Activated gamma-delta T cell (primary cell): ENCODE measurements at regions not wholly inside any gene's neighbourhood (a gene's known extent, or its start where the extent isn't known, plus 50 kb on each side); places are given as distances from the start of the nearest gene placed in this dataset.
"Not testable (repeated sequence)": the region's sequence is repeated elsewhere in the genome, so short reads cannot be mapped to it uniquely, and the experiment has no call there.

Experiments
- DNase-seq: peaks from one replicate; lab custom pipeline; 2025; lab: John Stamatoyannopoulos, UW

GRCh38 chr5:16987776-16988175 is 51.7 kb upstream of the MYO10 start:
- DNase-seq, result no peak

DNA sequence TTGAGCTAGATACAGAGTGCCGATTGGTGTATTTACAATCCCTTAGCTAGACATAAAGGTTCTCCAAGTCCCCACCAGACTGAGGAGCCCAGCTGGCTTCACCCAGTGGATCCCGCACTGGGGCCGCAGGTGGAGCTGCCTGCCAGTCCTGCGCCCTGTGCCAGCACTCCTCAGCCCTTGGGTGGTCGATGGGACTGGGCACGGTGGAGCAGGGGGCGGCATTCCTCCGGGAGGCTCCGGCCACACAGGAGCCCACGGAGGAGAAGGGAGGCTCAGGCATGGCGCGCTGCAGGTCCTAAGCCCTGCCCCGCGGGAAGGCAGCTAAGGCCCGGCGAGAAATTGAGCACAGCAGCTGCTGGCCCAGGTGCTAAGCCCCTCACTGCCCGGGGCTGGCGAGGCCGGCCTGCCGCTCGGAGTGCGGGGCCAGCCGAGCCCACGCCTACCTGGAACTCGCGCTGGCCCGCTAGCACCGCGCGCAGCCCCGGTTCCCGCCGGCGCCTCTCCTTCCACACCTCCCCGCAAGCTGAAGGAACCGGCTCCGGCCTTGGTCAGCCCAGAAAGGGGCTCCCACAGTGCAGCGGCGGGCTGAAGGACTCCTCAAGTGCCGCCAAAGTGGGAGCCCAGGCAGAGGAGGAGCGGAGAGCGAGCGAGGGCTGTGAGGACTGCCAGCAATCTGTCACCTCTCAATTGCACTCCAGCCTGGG is 54.9 kb upstream of the MYO10 start:
- not testable (repeated sequence) for DNase-seq

DNA sequence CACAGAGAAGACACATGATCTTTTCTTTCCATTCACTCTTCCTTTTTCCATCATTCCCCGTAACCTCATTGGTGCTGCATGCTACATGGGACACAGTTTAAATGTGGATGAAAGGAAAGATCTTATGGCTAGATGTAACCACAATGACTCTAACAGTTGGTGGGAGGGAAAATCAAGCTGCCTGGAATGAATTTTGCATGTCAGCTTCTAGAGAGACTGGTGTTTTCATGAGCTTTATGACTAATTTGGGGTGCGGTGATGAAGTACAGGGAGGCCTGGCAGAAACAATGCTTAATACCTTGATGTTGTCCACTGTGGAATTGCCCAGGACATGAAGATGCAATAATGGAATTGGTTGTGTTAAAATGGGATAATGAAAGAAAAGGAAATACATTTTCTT is 55.9 kb upstream of the MYO10 start:
- DNase-seq, result no peak

DNA sequence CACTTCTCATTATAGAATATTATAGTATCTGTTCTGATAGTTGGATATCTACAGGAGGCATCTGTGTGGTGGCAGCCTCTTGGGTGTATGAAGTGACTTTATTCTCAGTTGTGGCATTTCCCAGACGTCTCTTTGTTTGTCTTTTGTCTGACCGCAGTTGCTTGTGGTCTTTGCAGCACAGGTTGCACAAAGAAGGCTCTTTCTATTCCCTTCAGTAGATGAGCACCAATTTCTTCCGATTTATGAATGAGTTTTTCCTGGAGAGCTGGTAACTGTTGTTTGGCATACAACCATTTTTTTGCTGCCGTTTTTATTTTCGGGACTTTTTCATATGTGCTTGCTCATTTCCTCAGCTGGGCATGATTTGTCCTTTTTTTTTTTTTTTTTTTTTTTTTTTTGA is 56.4 kb upstream of the MYO10 start:
- DNase-seq, result no peak

DNA sequence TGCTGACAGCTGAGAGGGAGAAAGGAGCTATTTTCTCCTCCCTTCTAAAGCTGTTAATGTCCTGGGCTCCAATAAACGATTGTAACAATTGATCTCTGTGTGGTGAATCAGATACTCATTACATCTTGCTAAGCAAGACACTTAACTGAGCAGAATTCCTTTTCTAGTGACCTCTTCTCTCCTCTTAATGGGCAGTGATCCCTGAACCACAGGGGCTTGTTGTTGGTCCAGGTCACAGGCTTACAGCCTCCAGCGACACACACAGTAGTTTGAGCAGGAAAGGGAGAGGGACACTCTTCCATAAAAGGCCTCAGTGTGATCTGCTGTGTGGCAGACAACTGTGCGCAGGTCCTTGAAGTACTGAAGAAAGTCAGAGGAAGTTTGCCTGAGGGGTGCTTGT is 58.5 kb upstream of the MYO10 start:
- no peak for DNase-seq

DNA sequence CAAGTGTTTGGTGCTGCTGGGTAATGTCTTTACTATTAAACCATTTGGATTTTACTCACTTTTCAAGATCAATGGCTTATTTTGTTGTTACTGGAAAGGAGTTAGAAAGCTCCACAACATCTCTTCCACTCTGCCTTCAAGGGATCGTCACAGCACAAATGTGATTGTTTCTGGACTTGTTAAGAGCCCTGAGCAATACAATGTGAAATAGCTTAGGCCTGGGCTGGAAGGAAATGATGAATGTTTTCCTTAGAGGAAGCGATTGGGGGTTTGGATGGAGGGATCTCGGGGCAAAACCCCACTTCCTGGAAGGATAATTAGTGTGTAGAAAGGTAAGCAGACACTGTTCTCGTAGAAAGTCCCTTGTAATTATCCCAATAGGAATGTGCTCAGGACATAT is 59.3 kb upstream of the MYO10 start:
- DNase-seq, result no peak

- no peak for DNase-seq
Observed at GRCh38 chr5:17000291-17000939, 64.3 kb upstream of the MYO10 start.

GRCh38 chr5:17001428-17001827 is 65.3 kb upstream of the MYO10 start:
- no peak for DNase-seq

DNA sequence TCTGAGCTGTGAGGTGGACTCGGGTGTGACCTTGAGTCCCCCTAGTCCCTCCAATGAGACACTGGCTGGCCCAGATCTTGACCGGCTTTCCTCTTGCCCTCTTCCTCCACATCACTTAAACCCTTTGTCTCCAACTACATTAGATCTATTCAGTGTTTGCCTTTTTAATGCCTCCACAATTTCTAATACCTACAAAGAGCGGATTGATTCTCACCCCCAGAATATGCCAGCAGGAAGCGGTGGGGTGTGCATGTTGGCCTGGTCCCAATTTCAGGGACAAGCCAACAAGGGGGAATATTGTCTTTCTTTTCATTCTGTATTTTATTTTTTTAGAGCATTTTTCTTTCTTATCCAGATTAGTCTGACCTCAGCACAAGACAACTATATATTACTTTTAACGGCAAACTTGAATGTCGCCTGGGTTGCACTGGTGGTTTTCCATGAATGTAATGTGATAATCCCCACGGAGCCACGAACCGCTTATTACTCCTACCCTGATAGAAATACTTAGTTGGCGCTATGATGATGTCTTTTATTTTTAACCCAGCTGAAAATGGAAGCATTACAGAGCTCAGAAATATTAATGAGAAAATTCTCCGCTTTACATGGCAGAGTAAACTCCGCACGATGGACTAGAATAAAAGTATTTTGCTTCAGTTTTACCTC is 68.5 kb upstream of the MYO10 start:
- DNase-seq, result no peak

- no peak for DNase-seq
Observed at GRCh38 chr5:17005107-17005828, 69.2 kb upstream of the MYO10 start.

DNA sequence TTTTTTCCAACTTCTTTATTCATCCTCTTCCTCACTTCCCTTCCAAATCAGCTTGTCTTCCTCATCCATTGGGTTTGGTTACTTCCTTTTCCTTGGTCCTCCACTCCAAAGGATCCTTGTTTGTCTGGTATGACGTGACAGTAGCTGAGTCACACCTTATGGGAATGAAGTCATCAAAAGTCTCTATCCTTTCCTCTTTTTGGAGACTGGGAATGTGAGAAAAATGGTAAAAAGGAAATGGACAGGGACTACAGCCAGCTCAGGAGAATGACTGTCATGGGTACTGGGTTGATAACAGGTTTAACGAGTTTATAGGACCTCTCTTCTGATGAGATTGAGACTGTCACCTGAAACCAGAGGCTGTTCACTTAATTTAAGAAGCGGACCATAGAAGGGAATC is 76.2 kb upstream of the MYO10 start:
- no peak for DNase-seq

GRCh38 chr5:17014686-17015085 is 78.6 kb upstream of the MYO10 start:
- no peak for DNase-seq

DNA sequence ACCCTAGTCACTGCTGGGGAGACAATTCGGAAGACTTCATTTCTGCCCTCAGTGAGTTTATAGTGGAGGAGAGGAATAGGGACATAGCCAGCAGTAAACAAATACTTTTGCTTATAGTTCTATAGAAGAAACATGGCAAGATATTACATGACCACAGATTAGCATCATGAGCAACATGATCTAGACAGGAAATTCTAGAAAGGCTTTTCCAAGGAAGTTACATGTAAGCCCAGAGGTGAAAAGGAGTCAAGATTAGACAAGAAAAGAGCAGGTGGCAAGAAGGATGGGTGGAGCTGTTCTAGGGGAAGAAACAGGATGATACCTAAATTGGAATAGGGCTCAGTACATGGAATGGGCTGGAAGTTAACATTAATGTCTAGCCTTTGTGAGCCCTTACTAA is 82.8 kb upstream of the MYO10 start:
- DNase-seq, result no peak

GRCh38 chr5:17019324-17019723 is 83.2 kb upstream of the MYO10 start:
- no peak for DNase-seq

- no peak for DNase-seq
Observed at GRCh38 chr5:17020678-17021601, 84.9 kb upstream of the MYO10 start.

GRCh38 chr5:17021602-17021932 is 85.5 kb upstream of the MYO10 start:
- DNase-seq, result no peak

DNA sequence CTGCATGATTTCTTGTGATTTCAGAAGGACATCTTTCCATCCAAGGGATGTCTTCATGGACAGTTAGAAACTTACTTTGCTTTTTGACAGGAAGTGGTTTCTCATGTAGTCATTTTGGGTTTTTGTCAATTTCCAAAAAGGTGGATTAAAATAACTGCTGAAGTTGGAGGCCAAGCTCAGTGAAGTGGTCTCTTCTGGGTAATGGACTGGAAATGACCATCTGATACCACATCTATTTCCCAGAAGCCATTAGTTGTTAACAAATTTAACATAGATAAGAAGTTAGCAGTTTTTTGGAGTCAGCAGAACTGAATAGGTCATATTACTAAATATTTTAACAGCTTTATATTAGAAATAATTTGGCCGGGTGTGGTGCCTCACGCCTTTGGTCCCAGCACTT is 86.2 kb upstream of the MYO10 start:
- DNase-seq, result no peak

DNA sequence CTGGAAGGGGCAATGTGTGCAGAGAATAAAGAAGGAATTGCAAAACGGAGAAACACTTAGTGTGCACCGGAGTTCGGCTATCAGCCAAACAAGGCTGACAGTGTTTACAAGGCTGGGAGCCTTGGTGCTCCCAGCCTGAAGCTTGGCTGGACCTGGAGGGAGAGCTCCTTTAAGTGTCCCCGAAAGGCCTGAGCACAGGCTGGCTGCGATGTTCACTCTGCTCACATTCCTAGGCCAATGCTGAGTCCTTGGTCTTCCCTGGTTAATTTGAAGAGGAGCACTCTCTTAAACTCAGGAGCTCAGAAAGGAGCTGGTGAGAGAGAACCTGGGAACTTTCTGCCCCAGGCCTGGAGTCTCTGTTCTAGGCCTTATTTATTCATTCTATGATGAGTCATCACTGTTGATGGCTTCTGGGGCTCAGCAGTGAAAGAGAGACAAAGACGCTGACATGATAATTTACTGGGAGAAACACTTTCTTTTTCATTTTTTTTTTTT is 88.6 kb upstream of the MYO10 start:
- DNase-seq, result no peak

GRCh38 chr5:17031659-17032277 is 95.7 kb upstream of the MYO10 start:
- not testable (repeated sequence) for DNase-seq

GRCh38 chr5:17032314-17032985 is 96.4 kb upstream of the MYO10 start:
- peak; percentile 9 for DNase-seq
